NCI-H446 treated with DMSO at 0.1 percent for 48 hours (cell line): ENCODE measurements at regions not wholly inside any gene's neighbourhood (a gene's known extent, or its start where the extent isn't known, plus 50 kb on each side); places are given as distances from the start of the nearest gene placed in this dataset.

Source experiments
- DNase-seq: peaks from one replicate; lab custom pipeline; 2025; lab: John Stamatoyannopoulos, UW

GRCh38 chr2:155792666-155793065 lies 539.9 kb downstream of the NR4A2 start:
- no peak for DNase-seq

- no peak for DNase-seq
These were observed 562.0 kb downstream of the NR4A2 start for GRCh38 chr2:155770516-155770915.

GRCh38 chr2:155766342-155767115 lies 566.0 kb downstream of the NR4A2 start:
- DNase-seq, result no peak

- no peak for DNase-seq
These were observed 577.0 kb downstream of the NR4A2 start for GRCh38 chr2:155755481-155755880.

GRCh38 chr2:155748131-155748530 lies 584.4 kb downstream of the NR4A2 start:
- peak; percentile 56 for DNase-seq

- no peak for DNase-seq
These were observed 585.0 kb downstream of the NR4A2 start for GRCh38 chr2:155747531-155747930.

GRCh38 chr2:155733091-155733853 lies 599.2 kb downstream of the NR4A2 start:
- peak; percentile 3 for DNase-seq

GRCh38 chr2:155730804-155731203 lies 601.7 kb downstream of the NR4A2 start:
- no peak for DNase-seq

GRCh38 chr2:155727187-155727895 lies 605.2 kb downstream of the NR4A2 start:
- no peak for DNase-seq

- DNase-seq, result no peak
These were observed 610.2 kb downstream of the NR4A2 start for GRCh38 chr2:155722290-155722689.

- no peak for DNase-seq
These were observed 616.8 kb downstream of the NR4A2 start for GRCh38 chr2:155715705-155716104.

GRCh38 chr2:155714983-155715382 lies 617.5 kb downstream of the NR4A2 start:
- no peak for DNase-seq

- no peak for DNase-seq
These were observed 624.5 kb downstream of the NR4A2 start for GRCh38 chr2:155708071-155708470.

- DNase-seq, result no peak
These were observed 628.6 kb downstream of the NR4A2 start for GRCh38 chr2:155703917-155704316.

GRCh38 chr2:155703048-155703447 lies 629.5 kb downstream of the NR4A2 start:
- DNase-seq, result no peak

- no peak for DNase-seq
These were observed 630.8 kb downstream of the NR4A2 start for GRCh38 chr2:155701721-155702120.

GRCh38 chr2:155696571-155696970 lies 636.0 kb downstream of the NR4A2 start:
- no peak for DNase-seq

- DNase-seq, result no peak
These were observed 637.0 kb downstream of the NR4A2 start for GRCh38 chr2:155695505-155695904.

GRCh38 chr2:155692856-155693255 lies 639.7 kb downstream of the NR4A2 start:
- no peak for DNase-seq

- no peak for DNase-seq
These were observed 640.4 kb downstream of the NR4A2 start for GRCh38 chr2:155692106-155692505.

- no peak for DNase-seq
These were observed 641.7 kb downstream of the NR4A2 start for GRCh38 chr2:155690785-155691184.

GRCh38 chr2:155689791-155690190 lies 642.7 kb downstream of the NR4A2 start:
- DNase-seq, result no peak

GRCh38 chr2:155687181-155687580 lies 645.3 kb downstream of the NR4A2 start:
- DNase-seq, result no peak
